ENCODE measurements at regions not wholly inside any gene's neighbourhood (a gene's known extent, or its start where the extent isn't known, plus 50 kb on each side); places are given as distances from the start of the nearest gene placed in this dataset.

GRCh38 chr2:226483745-226484619 lies 315.6 kb downstream of the IRS1 start:
- H3K4me1 Mint-ChIP-seq (ENCODE audit: low read depth), result peaks cover 4% of the 10 kb centered on the region
- no peak overlapping the region for H3K27ac Mint-ChIP-seq
- no peaks in the 10 kb centered on the region for H3K9me3 Mint-ChIP-seq
- no peak for DNase-seq
- no peak overlapping the region for H3K4me3 Mint-ChIP-seq
- H3K36me3 Mint-ChIP-seq (ENCODE audit: low read depth), result no peaks in the 10 kb centered on the region
- peaks cover 14% of the 10 kb centered on the region for H3K27me3 Mint-ChIP-seq

GRCh38 chr2:226483143-226483542 lies 316.5 kb downstream of the IRS1 start:
- H3K27ac Mint-ChIP-seq, result no peak overlapping the region

DNA sequence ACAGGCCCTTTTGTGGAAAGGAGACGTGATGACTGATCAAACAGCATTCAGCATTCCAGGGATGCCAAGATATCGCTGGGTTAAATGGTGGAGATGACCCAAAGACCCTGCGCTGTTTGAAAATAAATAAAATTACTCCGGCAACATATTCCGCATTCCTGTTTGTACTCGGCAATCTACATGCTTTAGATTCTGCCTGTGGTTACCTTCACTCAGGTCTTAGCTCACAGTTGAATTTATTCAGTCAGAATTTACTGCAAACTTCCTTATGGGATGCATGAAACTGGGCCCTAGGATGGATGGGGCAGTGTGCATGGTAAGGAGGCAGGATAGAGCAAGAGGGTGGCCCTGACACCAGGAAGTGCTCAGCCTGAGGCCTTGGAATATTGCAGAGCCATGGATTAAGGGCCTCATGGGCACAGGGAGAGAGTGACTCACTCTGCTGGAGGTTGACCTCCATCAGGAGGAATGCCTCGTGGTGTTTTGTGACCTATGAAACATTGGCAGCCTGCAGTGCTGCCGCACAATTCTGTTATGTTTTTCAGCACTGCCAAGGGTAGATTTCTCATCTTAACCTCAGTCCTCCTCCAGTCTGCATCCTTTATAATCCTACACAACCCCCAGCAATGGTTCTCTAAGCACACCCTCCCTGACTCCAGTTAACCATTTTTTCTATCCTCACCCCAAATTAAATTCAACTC lies 321.4 kb downstream of the IRS1 start:
- no peak for DNase-seq
- H3K4me3 Mint-ChIP-seq, result no peak overlapping the region
- H3K27me3 Mint-ChIP-seq, result peaks cover 11% of the 10 kb centered on the region
- no peaks in the 10 kb centered on the region for H3K9me3 Mint-ChIP-seq
- H3K27ac Mint-ChIP-seq, result no peak overlapping the region
- no peaks in the 10 kb centered on the region for H3K36me3 Mint-ChIP-seq (ENCODE audit: low read depth)
- H3K4me1 Mint-ChIP-seq (ENCODE audit: low read depth), result no peaks in the 10 kb centered on the region

More at GRCh38 chr2:226483143-226483542, 316.5 kb downstream of the IRS1 start:
- Mint-ChIP-seq H3K9me3 (no peaks in the 10 kb centered on the region), H3K27me3 (peaks cover 17% of the 10 kb centered on the region), H3K4me3 (no peak overlapping the region), H3K36me3 (ENCODE audit: low read depth) (no peaks in the 10 kb centered on the region), H3K4me1 (ENCODE audit: low read depth) (peaks cover 2% of the 10 kb centered on the region)
- DNase-seq, result no peak

- Mint-ChIP-seq H3K27ac (no peak overlapping the region), H3K4me1 (ENCODE audit: low read depth) (no peaks in the 10 kb centered on the region), H3K27me3 (peaks cover 11% of the 10 kb centered on the region), H3K36me3 (ENCODE audit: low read depth) (no peaks in the 10 kb centered on the region), H3K4me3 (no peak overlapping the region), H3K9me3 (no peaks in the 10 kb centered on the region)
- DNase-seq, result no peak
Measured at GRCh38 chr2:226477221-226478108, 322.2 kb downstream of the IRS1 start.

DNA sequence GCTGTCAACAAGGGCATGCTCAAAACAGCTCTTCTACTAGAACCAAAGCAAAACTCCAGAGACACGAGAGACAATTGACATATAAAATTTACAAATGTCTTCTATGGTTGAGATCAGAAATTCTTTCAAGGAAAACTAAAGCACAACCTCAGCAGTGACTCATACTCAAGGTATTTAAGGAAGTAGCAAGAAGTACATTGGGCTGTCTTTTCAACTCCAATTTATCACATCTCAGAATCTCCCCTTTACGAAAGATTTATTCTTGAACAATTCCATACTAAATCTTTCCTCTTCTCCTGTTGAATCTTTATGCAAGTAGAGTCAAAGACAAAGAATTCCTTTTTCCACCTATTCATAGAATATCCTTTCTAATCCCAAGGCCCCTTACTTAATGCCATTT lies 324.0 kb downstream of the IRS1 start:
- Mint-ChIP-seq H3K4me3 (no peak overlapping the region), H3K9me3 (no peaks in the 10 kb centered on the region), H3K27me3 (peaks cover 11% of the 10 kb centered on the region), H3K36me3 (ENCODE audit: low read depth) (no peaks in the 10 kb centered on the region), H3K4me1 (ENCODE audit: low read depth) (no peaks in the 10 kb centered on the region), H3K27ac (no peak overlapping the region)
- DNase-seq, result no peak

GRCh38 chr2:226474131-226474530 lies 325.5 kb downstream of the IRS1 start:
- Mint-ChIP-seq H3K9me3 (no peaks in the 10 kb centered on the region), H3K27ac (no peak overlapping the region), H3K27me3 (peaks cover 6% of the 10 kb centered on the region), H3K4me1 (ENCODE audit: low read depth) (no peaks in the 10 kb centered on the region), H3K36me3 (ENCODE audit: low read depth) (no peaks in the 10 kb centered on the region), H3K4me3 (no peak overlapping the region)
- DNase-seq, result no peak

GRCh38 chr2:226471987-226472470 lies 327.6 kb downstream of the IRS1 start:
- Mint-ChIP-seq H3K27me3 (no peaks in the 10 kb centered on the region), H3K9me3 (no peaks in the 10 kb centered on the region), H3K4me3 (no peak overlapping the region), H3K4me1 (ENCODE audit: low read depth) (no peaks in the 10 kb centered on the region), H3K27ac (no peak overlapping the region), H3K36me3 (ENCODE audit: low read depth) (no peaks in the 10 kb centered on the region)
- DNase-seq, result no peak

DNA sequence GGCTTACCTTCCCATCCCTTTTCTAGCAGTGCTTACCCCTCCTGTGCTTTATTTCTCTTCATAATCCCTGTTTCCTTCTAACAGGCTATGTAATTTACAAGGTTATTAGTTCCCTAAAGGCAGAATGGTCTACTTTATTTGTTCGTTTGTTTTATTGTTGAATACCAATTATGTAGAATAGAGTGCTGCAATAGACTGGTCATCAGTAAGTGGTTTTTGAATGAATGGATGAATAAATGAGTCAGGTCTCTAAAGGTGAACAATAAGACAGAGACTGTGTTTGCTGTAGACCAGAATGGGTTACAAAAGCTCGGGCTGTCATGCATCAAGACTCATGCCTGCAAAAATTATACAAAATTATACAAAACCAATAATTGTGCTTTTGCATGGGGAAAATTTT lies 332.0 kb downstream of the IRS1 start:
- no peaks in the 10 kb centered on the region for H3K36me3 Mint-ChIP-seq (ENCODE audit: low read depth)
- no peak for DNase-seq
- H3K4me3 Mint-ChIP-seq, result no peak overlapping the region
- H3K9me3 Mint-ChIP-seq, result peaks cover under 1% of the 10 kb centered on the region
- no peak overlapping the region for H3K27ac Mint-ChIP-seq
- no peaks in the 10 kb centered on the region for H3K4me1 Mint-ChIP-seq (ENCODE audit: low read depth)
- no peaks in the 10 kb centered on the region for H3K27me3 Mint-ChIP-seq

GRCh38 chr2:226467221-226467620 lies 332.4 kb downstream of the IRS1 start:
- no peaks in the 10 kb centered on the region for H3K27me3 Mint-ChIP-seq
- no peaks in the 10 kb centered on the region for H3K4me1 Mint-ChIP-seq (ENCODE audit: low read depth)
- H3K4me3 Mint-ChIP-seq, result no peak overlapping the region
- DNase-seq, result no peak
- no peaks in the 10 kb centered on the region for H3K36me3 Mint-ChIP-seq (ENCODE audit: low read depth)
- H3K9me3 Mint-ChIP-seq, result peaks cover 4% of the 10 kb centered on the region
- H3K27ac Mint-ChIP-seq, result no peak overlapping the region

GRCh38 chr2:226466589-226466988 lies 333.0 kb downstream of the IRS1 start:
- no peak for DNase-seq
- Mint-ChIP-seq H3K4me3 (no peak overlapping the region), H3K27ac (no peak overlapping the region), H3K4me1 (ENCODE audit: low read depth) (no peaks in the 10 kb centered on the region), H3K36me3 (ENCODE audit: low read depth) (no peaks in the 10 kb centered on the region), H3K27me3 (no peaks in the 10 kb centered on the region), H3K9me3 (peaks cover 9% of the 10 kb centered on the region)

DNA sequence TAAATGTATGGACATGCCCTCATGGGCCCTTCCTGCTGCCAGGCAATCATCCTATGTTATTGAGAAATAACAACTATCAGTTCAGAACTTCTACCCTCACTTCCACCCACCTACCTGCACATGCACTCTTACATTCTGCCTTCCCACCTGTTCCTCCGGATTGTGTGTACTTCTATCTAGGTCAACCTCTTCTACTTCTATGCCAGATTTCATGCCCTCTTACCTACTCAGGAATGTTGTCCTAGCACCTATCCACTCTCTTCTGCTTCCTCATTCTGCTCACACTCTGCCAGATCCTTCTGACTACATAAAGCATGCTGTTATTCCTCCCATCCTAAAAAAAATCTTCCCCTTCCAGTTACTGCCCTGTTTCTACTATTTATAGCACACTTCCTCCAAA lies 333.5 kb downstream of the IRS1 start:
- Mint-ChIP-seq H3K36me3 (ENCODE audit: low read depth) (no peaks in the 10 kb centered on the region), H3K27me3 (no peaks in the 10 kb centered on the region), H3K9me3 (peaks cover 9% of the 10 kb centered on the region), H3K4me3 (no peak overlapping the region), H3K27ac (no peak overlapping the region), H3K4me1 (ENCODE audit: low read depth) (no peaks in the 10 kb centered on the region)
- no peak for DNase-seq

DNA sequence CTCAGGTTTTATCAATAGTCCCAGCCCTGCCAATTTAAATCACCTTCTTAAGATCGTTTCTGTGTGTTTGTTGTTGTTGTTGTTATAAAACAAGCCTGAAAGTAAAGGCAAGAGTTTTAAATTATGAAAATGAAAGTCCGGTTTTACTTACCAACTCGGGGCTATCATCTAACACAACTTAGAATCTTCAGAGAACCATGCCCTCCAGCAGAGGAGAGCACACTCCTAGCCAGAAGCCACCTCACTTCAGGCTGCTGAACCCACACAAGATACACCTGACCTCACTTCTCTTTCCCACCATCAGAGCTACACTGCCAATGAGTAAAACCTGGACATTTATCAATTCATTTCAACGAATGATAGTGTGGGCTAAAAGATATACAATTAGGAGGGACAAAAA lies 335.2 kb downstream of the IRS1 start:
- no peak overlapping the region for H3K27ac Mint-ChIP-seq
- H3K4me3 Mint-ChIP-seq, result no peak overlapping the region
- peaks cover 9% of the 10 kb centered on the region for H3K9me3 Mint-ChIP-seq
- DNase-seq, result no peak
- H3K4me1 Mint-ChIP-seq (ENCODE audit: low read depth), result no peaks in the 10 kb centered on the region
- H3K36me3 Mint-ChIP-seq (ENCODE audit: low read depth), result no peaks in the 10 kb centered on the region
- peaks cover 3% of the 10 kb centered on the region for H3K27me3 Mint-ChIP-seq

DNA sequence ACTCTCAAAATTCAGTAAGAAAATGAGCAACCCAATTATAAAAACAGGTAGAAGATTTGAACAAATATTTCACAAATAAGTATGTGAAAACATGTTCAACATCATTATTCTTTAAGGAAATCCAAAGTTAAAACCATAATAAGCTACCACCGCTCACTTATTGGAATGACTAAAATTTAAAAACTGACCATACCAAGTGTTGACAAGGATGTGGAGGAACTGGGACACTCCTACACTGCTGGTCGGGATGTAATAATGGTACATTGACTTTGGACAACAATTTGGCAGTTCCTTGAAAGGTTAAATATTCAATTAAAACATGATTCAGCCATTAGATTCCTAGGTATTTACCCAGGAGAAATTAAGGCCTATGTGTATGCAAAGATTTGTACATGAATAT lies 336.5 kb downstream of the IRS1 start:
- no peak overlapping the region for H3K27ac Mint-ChIP-seq

GRCh38 chr2:226461981-226462380 lies 337.6 kb downstream of the IRS1 start:
- no peak for DNase-seq

More for the DNA sequence above, 336.5 kb downstream of the IRS1 start:
- DNase-seq, result no peak
- Mint-ChIP-seq H3K9me3 (peaks cover 9% of the 10 kb centered on the region), H3K36me3 (ENCODE audit: low read depth) (no peaks in the 10 kb centered on the region), H3K4me3 (no peak overlapping the region), H3K4me1 (ENCODE audit: low read depth) (no peaks in the 10 kb centered on the region), H3K27me3 (peaks cover 3% of the 10 kb centered on the region)

More at GRCh38 chr2:226461981-226462380, 337.6 kb downstream of the IRS1 start:
- peaks cover 9% of the 10 kb centered on the region for H3K9me3 Mint-ChIP-seq
- no peak overlapping the region for H3K27ac Mint-ChIP-seq
- peaks cover 13% of the 10 kb centered on the region for H3K27me3 Mint-ChIP-seq
- no peaks in the 10 kb centered on the region for H3K36me3 Mint-ChIP-seq (ENCODE audit: low read depth)
- H3K4me3 Mint-ChIP-seq, result no peak overlapping the region
- H3K4me1 Mint-ChIP-seq (ENCODE audit: low read depth), result no peaks in the 10 kb centered on the region

All from activated T-cell treated with anti-CD3 and anti-CD28 coated beads, Interleukin-2, amount 50 U/mL, for 24 hours (primary cell).